ENCODE measurements at regions not wholly inside any gene's neighbourhood (a gene's known extent, or its start where the extent isn't known, plus 50 kb on each side); places are given as distances from the start of the nearest gene placed in this dataset.

- Mint-ChIP-seq H3K27ac (no peak overlapping the region), H3K9me3 (no peaks in the 10 kb centered on the region), H3K27me3 (no peaks in the 10 kb centered on the region), H3K4me1 (ENCODE audit: low read depth in 2 of 2) (no peaks in the 10 kb centered on the region), H3K4me3 (no peak overlapping the region), H3K36me3 (no peaks in the 10 kb centered on the region)
- DNase-seq (ENCODE audit: low spot score) (no peak), ATAC-seq (no peak)
Observed at GRCh38 chr22:20650294-20651207, 123.4 kb upstream of the SERPIND1 start.

GRCh38 chr22:20651286-20651685 lies 122.6 kb upstream of the SERPIND1 start:
- H3K4me1 Mint-ChIP-seq (ENCODE audit: low read depth in 2 of 2) = no peaks in the 10 kb centered on the region
- no peak for ATAC-seq

GRCh38 chr22:20652130-20652529 lies 121.8 kb upstream of the SERPIND1 start:
- no peak for DNase-seq (ENCODE audit: low spot score)
- H3K27ac Mint-ChIP-seq = no peak overlapping the region
- no peaks in the 10 kb centered on the region for H3K36me3 Mint-ChIP-seq
- no peak for ATAC-seq
- H3K4me3 Mint-ChIP-seq = no peak overlapping the region
- no peaks in the 10 kb centered on the region for H3K4me1 Mint-ChIP-seq (ENCODE audit: low read depth in 2 of 2)
- peaks cover 0 to 2% of the 10 kb centered on the region in 2 donors for H3K27me3 Mint-ChIP-seq
- no peaks in the 10 kb centered on the region for H3K9me3 Mint-ChIP-seq

More at GRCh38 chr22:20651286-20651685, 122.6 kb upstream of the SERPIND1 start:
- DNase-seq (ENCODE audit: low spot score) = no peak
- Mint-ChIP-seq H3K36me3 (no peaks in the 10 kb centered on the region), H3K27me3 (no peaks in the 10 kb centered on the region), H3K4me3 (no peak overlapping the region), H3K27ac (no peak overlapping the region), H3K9me3 (no peaks in the 10 kb centered on the region)

- ATAC-seq = no peak
- Mint-ChIP-seq H3K27me3 (peaks cover 0 to 6% of the 10 kb centered on the region in 2 donors), H3K4me3 (no peak overlapping the region), H3K4me1 (ENCODE audit: low read depth in 2 of 2) (no peaks in the 10 kb centered on the region), H3K36me3 (no peaks in the 10 kb centered on the region), H3K27ac (no peak overlapping the region), H3K9me3 (no peaks in the 10 kb centered on the region)
- DNase-seq (ENCODE audit: low spot score) = no peak
Observed at GRCh38 chr22:20652582-20652981, 121.3 kb upstream of the SERPIND1 start.

- ATAC-seq (no peak), DNase-seq (ENCODE audit: low spot score) (no peak)
- Mint-ChIP-seq H3K4me1 (ENCODE audit: low read depth in 2 of 2) (no peaks in the 10 kb centered on the region), H3K27me3 (peaks cover 3 to 12% of the 10 kb centered on the region in 2 donors), H3K27ac (no peak overlapping the region), H3K36me3 (no peaks in the 10 kb centered on the region), H3K4me3 (no peak overlapping the region), H3K9me3 (no peaks in the 10 kb centered on the region)
Observed at GRCh38 chr22:20653012-20653794, 120.7 kb upstream of the SERPIND1 start.

GRCh38 chr22:20653795-20654342 lies 120.0 kb upstream of the SERPIND1 start:
- no peak for DNase-seq (ENCODE audit: low spot score)
- no peak overlapping the region for H3K27ac Mint-ChIP-seq
- ATAC-seq = no peak
- H3K36me3 Mint-ChIP-seq = no peaks in the 10 kb centered on the region
- H3K4me1 Mint-ChIP-seq (ENCODE audit: low read depth in 2 of 2) = no peaks in the 10 kb centered on the region
- H3K4me3 Mint-ChIP-seq = no peak overlapping the region
- H3K9me3 Mint-ChIP-seq = no peaks in the 10 kb centered on the region
- H3K27me3 Mint-ChIP-seq = peaks cover 9 to 19% of the 10 kb centered on the region in 2 donors

GRCh38 chr22:20654343-20655208 lies 119.3 kb upstream of the SERPIND1 start:
- Mint-ChIP-seq H3K9me3 (no peaks in the 10 kb centered on the region), H3K4me3 (no peak overlapping the region), H3K36me3 (no peaks in the 10 kb centered on the region), H3K27me3 (peaks cover 9 to 23% of the 10 kb centered on the region in 2 donors), H3K4me1 (ENCODE audit: low read depth in 2 of 2) (no peaks in the 10 kb centered on the region), H3K27ac (no peak overlapping the region)
- DNase-seq (ENCODE audit: low spot score) (no peak), ATAC-seq (peak; percentile 6 to 43)

- no peak overlapping the region for H3K4me3 Mint-ChIP-seq
- no peak for ATAC-seq
- no peak overlapping the region for H3K27ac Mint-ChIP-seq
- H3K27me3 Mint-ChIP-seq = peaks cover 13 to 31% of the 10 kb centered on the region in 2 donors
- no peaks in the 10 kb centered on the region for H3K36me3 Mint-ChIP-seq
- no peaks in the 10 kb centered on the region for H3K9me3 Mint-ChIP-seq
- no peak for DNase-seq (ENCODE audit: low spot score)
- no peaks in the 10 kb centered on the region for H3K4me1 Mint-ChIP-seq (ENCODE audit: low read depth in 2 of 2)
Observed at GRCh38 chr22:20655623-20656022, 118.3 kb upstream of the SERPIND1 start.

- no peaks in the 10 kb centered on the region for H3K4me1 Mint-ChIP-seq (ENCODE audit: low read depth in 2 of 2)
- DNase-seq (ENCODE audit: low spot score) = no peak
- ATAC-seq = peak in 1 of 2 donors; percentile 15
- H3K27me3 Mint-ChIP-seq = peaks cover 18 to 39% of the 10 kb centered on the region in 2 donors
- H3K4me3 Mint-ChIP-seq = no peak overlapping the region
- no peaks in the 10 kb centered on the region for H3K9me3 Mint-ChIP-seq
- no peaks in the 10 kb centered on the region for H3K36me3 Mint-ChIP-seq
- no peak overlapping the region for H3K27ac Mint-ChIP-seq
Observed at GRCh38 chr22:20656516-20656901, 117.4 kb upstream of the SERPIND1 start.

GRCh38 chr22:20656902-20657836 lies 116.7 kb upstream of the SERPIND1 start:
- Mint-ChIP-seq H3K9me3 (no peaks in the 10 kb centered on the region), H3K4me1 (ENCODE audit: low read depth in 2 of 2) (no peaks in the 10 kb centered on the region), H3K27ac (no peak overlapping the region), H3K36me3 (no peaks in the 10 kb centered on the region), H3K4me3 (peak overlapping the region; percentile 19), H3K27me3 (peaks cover 19 to 42% of the 10 kb centered on the region in 2 donors)
- DNase-seq (ENCODE audit: low spot score) (no peak), ATAC-seq (peak in 1 of 2 donors; percentile 28)

Measured in natural killer cell treated with Interleukin-12 subunit alpha and Interleukin-12 subunit beta and Interleukin-15 and Interleukin-18, amount 100 ng/mL, for 72 hours (primary cell).